Heart right ventricle (tissue), 16 donors: ENCODE measurements at regions not wholly inside any gene's neighbourhood (a gene's known extent, or its start where the extent isn't known, plus 50 kb on each side); places are given as distances from the start of the nearest gene placed in this dataset.

Source experiments
- ATAC-seq, 8 donors: fragments of 200-7000 bp; cut with Tn5 transposase; one replicate each; pipeline ENCODE4 v1.9.1; 2020; ENCODE audit warnings: mild to moderate bottlenecking in 8 of 8, moderate library complexity in 8 of 8, moderate number of reproducible peaks in 1 of 8
- DNase-seq, 2 donors: peaks; one replicate each; pipeline ENCODE4 v3.0.0-alpha.2; 2020
- H3K27ac ChIP-seq, 10 donors: fragments of 200-600 bp; sonication (generic) in 2 of 10; one replicate each; pipeline versions ENCODE4 v1.5.0 to v1.8.0; 2020 to 2022; ENCODE audit warnings: mild to moderate bottlenecking in 3 of 10
- H3K27me3 ChIP-seq, 7 donors: fragments of 200-600 bp; one replicate each; pipeline ENCODE4 v1.8.0; 2021 to 2022; ENCODE audit warnings: mild to moderate bottlenecking in 2 of 7
- H3K36me3 ChIP-seq, 9 donors: fragments of 200-600 bp; sonication (generic) in 1 of 9; one replicate each; pipeline versions ENCODE4 v1.5.0 to v1.8.0; 2020 to 2022; ENCODE audit warnings: mild to moderate bottlenecking in 2 of 9
- H3K4me1 ChIP-seq, 9 donors: fragments of 200-600 bp; sonication (generic) in 1 of 9; one replicate each; pipeline versions ENCODE4 v1.5.0 to v1.8.0; 2020 to 2022; ENCODE audit warnings: mild to moderate bottlenecking in 4 of 9
- H3K4me3 ChIP-seq, 10 donors: fragments of 200-600 bp; sonication (generic) in 2 of 10; one replicate each; pipeline versions ENCODE4 v1.5.0 to v1.8.0; 2020 to 2022; ENCODE audit warnings: mild to moderate bottlenecking in 7 of 10, moderate library complexity in 2 of 10
- H3K9me3 ChIP-seq, 11 donors: fragments of 200-600 bp in 10 of 11; sonication (generic) in 2 of 11; one replicate each; pipeline versions ENCODE4 v1.5.0 to v1.8.0; 2013 to 2022; ENCODE audit warnings: mild to moderate bottlenecking in 2 of 11, control low read depth in 1 of 11, moderate library complexity in 1 of 11
- CTCF ChIP-seq, 9 donors: fragments of 200-600 bp; sonication (generic) in 2 of 9; IDR thresholded peaks; one replicate each; pipeline versions ENCODE4 v1.5.0 to v1.8.0; 2021 to 2022; ENCODE audit warnings: antibody characterized with exemption in 9 of 9, mild to moderate bottlenecking in 5 of 9, moderate library complexity in 1 of 9
- WGBS, 2 donors: extraction: QIAGEN DNeasy Blood & Tissue Kit; methylation state at CpG; one replicate each; pipeline ENCODE4 v1.1.7; 2013; ENCODE audit warnings: inconsistent platforms in 1 of 2; 5-methylcytosine and 5-hydroxymethylcytosine counted together
- intact Hi-C, 10 donors: fragments of 100-400 bp; cut with DNase I; formaldehyde crosslinking; loops; one replicate each; pipeline versions ENCODE4 v1.11.1 to v1.14.2; 2022
- microRNA-seq, 2 donors: library from miRNA; unstranded; fragments of <30 nt; microRNA quantifications; one replicate each; pipeline ENCODE4 v1.2.0, GENCODE V29; 2021
- donor health status: Arrhythmogenic right ventricular cardiomyopathy.
- donor health status: ischemic (EF 13 %, LVEDD 7.1; RV severe dilation, severe dysfunction).
- donor health status: healthy with polysubstance abuse.
- donor health status: DM: no; HTN: yes; CAD: no.
- donor health status: DM: no; HTN: no; CAD: no.
- donor health status: ischemic (EF 25% LVEDD 6.9; RV normal size, moderate dysfunction).
- donor health status: ischemic (EF 25% LVEDD 5.7; RV mildly dilated, moderate dysfunction).
- donor health status: healthy.
- donor health status: DM: yes; HTN: yes; CAD: no.
- donor health status: Ischemic cardiomyopathy.
- donor health status: ischemic (EF 35%, LVEDD 5.7; RV mildly dilated, moderate dysfunction).
- donor health status: nonischemic (EF 11% LVEDD 7.7; RV severe dilation, severe dysfunction).
- donor health status: DM: yes; HTN: yes; CAD: no.
- donor health status: PGD.
- donor health status: ischemic (EF 29% LVEDD 5.4; RV normal size, mild dysfunction).
- donor health status: nonischemic (EF 23%, LVEDD 6.1; RV moderate dilation, normal function).

GRCh38 chr18:37624318-37624717 is 58.7 kb upstream of the CELF4 start:
- H3K27ac ChIP-seq = no peak overlapping the region
- H3K27me3 ChIP-seq = peaks cover 0 to 4% (median 0%) of the 10 kb centered on the region in 7 donors
- DNase-seq (no peak), ATAC-seq (no peak)
- intact Hi-C loops = no loop called here
- no peaks in the 10 kb centered on the region for H3K36me3 ChIP-seq
- no peak for TF ChIP-seq CTCF (IDR thresholded peaks at IDR 0.05)
- WGBS, 2 donors = 65 to 66% methylated on average over 2 of the region's 2 CpGs
- no peaks in the 10 kb centered on the region for H3K9me3 ChIP-seq
- no peaks in the 10 kb centered on the region for H3K4me1 ChIP-seq
- no peak overlapping the region for H3K4me3 ChIP-seq

- intact Hi-C loops = no loop called here
- no peak for TF ChIP-seq CTCF (IDR thresholded peaks at IDR 0.05)
- no peak overlapping the region for H3K4me3 ChIP-seq
- H3K36me3 ChIP-seq = no peaks in the 10 kb centered on the region
- no peaks in the 10 kb centered on the region for H3K4me1 ChIP-seq
- H3K27me3 ChIP-seq = peaks cover 0 to 4% (median 0%) of the 10 kb centered on the region in 7 donors
- peaks cover 0 to 4% (median 0%) of the 10 kb centered on the region in 11 donors for H3K9me3 ChIP-seq
- ATAC-seq (no peak), DNase-seq (no peak)
- 83 to 85% methylated on average over 4 of the region's 4 CpGs for WGBS, 2 donors
- no peak overlapping the region for H3K27ac ChIP-seq
Observed at GRCh38 chr18:37619964-37620363, 54.4 kb upstream of the CELF4 start.

GRCh38 chr18:37617623-37618022 is 52.0 kb upstream of the CELF4 start:
- no peak for DNase-seq
- ATAC-seq = no peak
- Histone ChIP-seq H3K36me3 (no peaks in the 10 kb centered on the region), H3K27me3 (peaks cover 0 to 5% (median 0%) of the 10 kb centered on the region in 7 donors), H3K27ac (no peak overlapping the region), H3K4me1 (no peaks in the 10 kb centered on the region), H3K9me3 (peaks cover 0 to 4% (median 0%) of the 10 kb centered on the region in 11 donors), H3K4me3 (no peak overlapping the region)
- WGBS, 2 donors = 43 to 59% methylated on average over 2 of the region's 2 CpGs
- no peak for TF ChIP-seq CTCF (IDR thresholded peaks at IDR 0.05)
- intact Hi-C loops = no loop called here

Small RNAs in the stretch of these regions (microRNA-seq; reads per million reads assigned to microRNA genes)
- gene MIR4318 (0 reads per million in 2 donors), gene MIR5583-1 (0 reads per million in 2 donors), gene MIR5583-2 (0 reads per million in 2 donors), gene MIR924 (0 reads per million in 2 donors)
